ENCODE measurements at regions not wholly inside any gene's neighbourhood (a gene's known extent, or its start where the extent isn't known, plus 50 kb on each side); places are given as distances from the start of the nearest gene placed in this dataset.

- Histone ChIP-seq H2AFZ (ENCODE audit: low read length) (no peak overlapping the region), H3K9ac (ENCODE audit: low read depth, low read length, poor library complexity, severe bottlenecking) (no peak overlapping the region), H3K4me1 (ENCODE audit: insufficient read depth, low read length, poor library complexity, severe bottlenecking) (no peaks in the 10 kb centered on the region), H3K79me2 (ENCODE audit: insufficient read depth, low read length) (no peaks in the 10 kb centered on the region), H3F3A (ENCODE audit: low read depth) (no peaks in the 10 kb centered on the region), H3K9me3 (ENCODE audit: insufficient read depth, low read depth, low read length) (no peaks in the 10 kb centered on the region), H3K36me3 (ENCODE audit: insufficient read depth, low read length) (no peaks in the 10 kb centered on the region), H3K27me3 (ENCODE audit: insufficient read depth, low read length, poor library complexity, severe bottlenecking) (no peaks in the 10 kb centered on the region), H3K4me3 (ENCODE audit: low read length, poor library complexity, severe bottlenecking) (no peak overlapping the region), H3K9me2 (replicated peaks; ENCODE audit: low read depth, low read length) (no peaks in the 10 kb centered on the region), H4K20me1 (ENCODE audit: insufficient read depth, low read length, poor library complexity, severe bottlenecking) (no peaks in the 10 kb centered on the region), H3K4me2 (ENCODE audit: low read depth, low read length, poor library complexity, severe bottlenecking) (no peak overlapping the region)
- TF ChIP-seq EZH2phosphoT487 (IDR thresholded peaks at IDR 0.05; ENCODE audit: borderline replicate concordance) = no peak
- TF ChIP-seq, protein P1, sequence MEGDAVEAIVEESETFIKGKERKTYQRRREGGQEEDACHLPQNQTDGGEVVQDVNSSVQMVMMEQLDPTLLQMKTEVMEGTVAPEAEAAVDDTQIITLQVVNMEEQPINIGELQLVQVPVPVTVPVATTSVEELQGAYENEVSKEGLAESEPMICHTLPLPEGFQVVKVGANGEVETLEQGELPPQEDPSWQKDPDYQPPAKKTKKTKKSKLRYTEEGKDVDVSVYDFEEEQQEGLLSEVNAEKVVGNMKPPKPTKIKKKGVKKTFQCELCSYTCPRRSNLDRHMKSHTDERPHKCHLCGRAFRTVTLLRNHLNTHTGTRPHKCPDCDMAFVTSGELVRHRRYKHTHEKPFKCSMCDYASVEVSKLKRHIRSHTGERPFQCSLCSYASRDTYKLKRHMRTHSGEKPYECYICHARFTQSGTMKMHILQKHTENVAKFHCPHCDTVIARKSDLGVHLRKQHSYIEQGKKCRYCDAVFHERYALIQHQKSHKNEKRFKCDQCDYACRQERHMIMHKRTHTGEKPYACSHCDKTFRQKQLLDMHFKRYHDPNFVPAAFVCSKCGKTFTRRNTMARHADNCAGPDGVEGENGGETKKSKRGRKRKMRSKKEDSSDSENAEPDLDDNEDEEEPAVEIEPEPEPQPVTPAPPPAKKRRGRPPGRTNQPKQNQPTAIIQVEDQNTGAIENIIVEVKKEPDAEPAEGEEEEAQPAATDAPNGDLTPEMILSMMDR (conservative IDR thresholded peaks at IDR 0.05; ENCODE audit: low read length) = no peak
These were observed 110.8 kb upstream of the MME start for GRCh38 chr3:154969366-154969765.

DNA sequence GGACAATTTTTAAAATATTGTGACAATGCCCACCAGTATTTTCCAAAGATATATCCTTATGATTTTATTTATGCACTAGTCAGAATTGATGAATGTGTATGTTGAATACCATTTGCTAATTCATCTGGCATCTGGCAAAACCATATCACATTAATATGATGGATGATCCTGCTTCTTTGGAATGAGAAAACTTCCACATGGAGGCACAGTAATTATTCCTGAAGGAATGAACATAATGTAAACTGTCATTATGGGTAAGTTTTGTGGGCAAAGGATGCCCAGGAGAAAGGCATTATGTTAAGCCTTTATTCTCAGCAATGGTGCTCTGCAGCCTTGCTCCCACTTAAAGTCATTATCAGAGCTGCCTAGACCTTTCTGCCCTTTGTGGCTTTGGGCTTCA, 113.0 kb upstream of the MME start:
- Histone ChIP-seq H3K9ac (ENCODE audit: low read depth, low read length, poor library complexity, severe bottlenecking) (no peak overlapping the region), H3K4me3 (ENCODE audit: low read length, poor library complexity, severe bottlenecking) (no peak overlapping the region), H3K27me3 (ENCODE audit: insufficient read depth, low read length, poor library complexity, severe bottlenecking) (no peaks in the 10 kb centered on the region), H3K4me2 (ENCODE audit: low read depth, low read length, poor library complexity, severe bottlenecking) (no peak overlapping the region), H4K20me1 (ENCODE audit: insufficient read depth, low read length, poor library complexity, severe bottlenecking) (no peaks in the 10 kb centered on the region), H3K9me2 (replicated peaks; ENCODE audit: low read depth, low read length) (no peaks in the 10 kb centered on the region), H3K4me1 (ENCODE audit: insufficient read depth, low read length, poor library complexity, severe bottlenecking) (no peaks in the 10 kb centered on the region), H3K36me3 (ENCODE audit: insufficient read depth, low read length) (no peaks in the 10 kb centered on the region), H3K79me2 (ENCODE audit: insufficient read depth, low read length) (no peaks in the 10 kb centered on the region), H3K9me3 (ENCODE audit: insufficient read depth, low read depth, low read length) (no peaks in the 10 kb centered on the region), H3F3A (ENCODE audit: low read depth) (no peaks in the 10 kb centered on the region), H2AFZ (ENCODE audit: low read length) (no peak overlapping the region)
- TF ChIP-seq EZH2phosphoT487 (IDR thresholded peaks at IDR 0.05; ENCODE audit: borderline replicate concordance) = no peak
- TF ChIP-seq, protein P1 (conservative IDR thresholded peaks at IDR 0.05; ENCODE audit: low read length) = no peak

DNA sequence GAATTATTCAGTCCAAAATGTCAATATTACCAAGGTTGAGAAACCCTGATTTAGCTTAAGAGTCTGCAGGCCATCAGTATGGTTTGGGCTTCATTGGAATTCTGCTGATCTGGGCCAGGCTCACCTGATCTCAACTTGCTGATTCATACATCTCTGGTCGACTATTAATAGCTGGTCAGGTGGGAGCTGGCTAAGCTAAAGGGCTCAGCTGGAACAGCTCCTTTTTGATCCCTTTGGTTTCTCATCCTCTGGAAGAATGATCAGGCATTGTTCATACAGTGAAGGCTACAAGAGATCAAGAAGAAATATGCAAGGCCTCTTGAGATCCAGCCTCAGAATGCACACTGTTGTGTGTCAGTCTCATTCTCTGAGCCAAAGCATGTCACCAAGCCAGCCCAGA, 123.3 kb upstream of the MME start:
- no peak overlapping the region for H3K4me2 ChIP-seq (ENCODE audit: low read depth, low read length, poor library complexity, severe bottlenecking)
- H2AFZ ChIP-seq (ENCODE audit: low read length) = no peak overlapping the region
- no peaks in the 10 kb centered on the region for H3K79me2 ChIP-seq (ENCODE audit: insufficient read depth, low read length)
- no peaks in the 10 kb centered on the region for H3K27me3 ChIP-seq (ENCODE audit: insufficient read depth, low read length, poor library complexity, severe bottlenecking)
- H3K9me2 ChIP-seq (replicated peaks; ENCODE audit: low read depth, low read length) = no peaks in the 10 kb centered on the region
- H3K4me1 ChIP-seq (ENCODE audit: insufficient read depth, low read length, poor library complexity, severe bottlenecking) = no peaks in the 10 kb centered on the region
- no peak overlapping the region for H3K9ac ChIP-seq (ENCODE audit: low read depth, low read length, poor library complexity, severe bottlenecking)
- no peaks in the 10 kb centered on the region for H3F3A ChIP-seq (ENCODE audit: low read depth)
- H4K20me1 ChIP-seq (ENCODE audit: insufficient read depth, low read length, poor library complexity, severe bottlenecking) = no peaks in the 10 kb centered on the region
- H3K9me3 ChIP-seq (ENCODE audit: insufficient read depth, low read depth, low read length) = no peaks in the 10 kb centered on the region
- H3K36me3 ChIP-seq (ENCODE audit: insufficient read depth, low read length) = no peaks in the 10 kb centered on the region
- no peak for TF ChIP-seq EZH2phosphoT487 (IDR thresholded peaks at IDR 0.05; ENCODE audit: borderline replicate concordance)
- TF ChIP-seq, protein P1 (conservative IDR thresholded peaks at IDR 0.05; ENCODE audit: low read length) = no peak
- no peak overlapping the region for H3K4me3 ChIP-seq (ENCODE audit: low read length, poor library complexity, severe bottlenecking)
